Activated CD8-positive, alpha-beta T cell treated with anti-CD3 and anti-CD28 coated beads for 36 hours (primary cell): ENCODE measurements at regions not wholly inside any gene's neighbourhood (a gene's known extent, or its start where the extent isn't known, plus 50 kb on each side); places are given as distances from the start of the nearest gene placed in this dataset.
"Not testable (repeated sequence)": the region's sequence is repeated elsewhere in the genome, so short reads cannot be mapped to it uniquely, and the experiment has no call there.

Experiments used
- ATAC-seq: fragments of 200-7000 bp; cut with Tn5 transposase; one replicate; pipeline ENCODE4 v1.10.0; 2021; ENCODE audit warnings: mild to moderate bottlenecking, moderate library complexity
- CTCF ChIA-PET: fragments of 350-600 bp; sonication (Branson Sonifier 250); formaldehyde crosslinking; loops from one replicate; lab custom pipeline; 2021; ENCODE audit warnings: antibody characterized with exemption; lab: Charles Lee
- POLR2A ChIA-PET: fragments of 350-600 bp; sonication (Branson Sonifier 250); formaldehyde crosslinking; loops from one replicate; lab custom pipeline; 2021; ENCODE audit warnings: antibody characterized with exemption; lab: Charles Lee
- DNase-seq: peaks from one replicate; pipeline ENCODE4 v3.0.0-alpha.2; 2020
- H3K27ac Mint-ChIP-seq: one replicate; pipeline ENCODE4 v1.8.0; 2021; ENCODE audit warnings: mild to moderate bottlenecking, mixed read lengths
- H3K27me3 Mint-ChIP-seq: one replicate; pipeline ENCODE4 v1.8.0; 2021; ENCODE audit warnings: mixed read lengths
- H3K36me3 Mint-ChIP-seq: one replicate; pipeline ENCODE4 v1.8.0; 2021; ENCODE audit warnings: low read depth, mixed read lengths
- H3K4me1 Mint-ChIP-seq: one replicate; pipeline ENCODE4 v1.8.0; 2021; ENCODE audit warnings: low read depth, mixed read lengths
- H3K4me3 Mint-ChIP-seq: one replicate; pipeline ENCODE4 v1.8.0; 2021; ENCODE audit warnings: mild to moderate bottlenecking, moderate library complexity, mixed read lengths
- H3K9me3 Mint-ChIP-seq: one replicate; pipeline ENCODE4 v1.8.0; 2021; ENCODE audit warnings: mixed read lengths
- CTCF ChIP-seq: fragments of 200-600 bp; IDR thresholded peaks from one replicate; pipeline ENCODE4 v1.8.0; 2022; ENCODE audit warnings: antibody characterized with exemption, mild to moderate bottlenecking
- intact Hi-C: fragments of 100-400 bp; cut with micrococcal nuclease; formaldehyde crosslinking; loops from one replicate; pipeline ENCODE4 v1.10.0; 2022

DNA sequence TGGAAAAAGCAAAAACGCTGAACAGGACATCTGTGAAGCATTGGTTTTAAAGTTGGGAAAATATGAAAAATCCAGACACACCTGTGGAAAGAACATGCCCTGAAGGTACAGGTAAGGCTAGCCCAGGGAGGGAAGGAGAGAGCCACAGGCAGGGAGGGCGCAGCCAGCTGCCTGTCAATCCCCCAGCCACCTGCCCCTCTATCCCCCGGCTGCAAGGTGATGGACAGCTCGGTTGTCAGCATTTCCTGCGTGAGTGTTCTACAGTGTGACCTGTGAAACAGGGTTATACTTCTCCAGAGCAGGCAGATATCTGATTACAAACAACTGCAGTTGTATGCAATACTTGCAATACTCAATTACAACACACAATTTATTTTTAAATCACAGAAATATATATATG is 358.1 kb downstream of the SMOC2 start:
- DNase-seq: no peak
- intact Hi-C loops: no loop called here
- Mint-ChIP-seq H3K36me3 (no peaks in the 10 kb centered on the region), H3K9me3 (no peaks in the 10 kb centered on the region), H3K27ac (no peak overlapping the region), H3K4me1 (no peaks in the 10 kb centered on the region), H3K27me3 (peaks cover 13% of the 10 kb centered on the region), H3K4me3 (no peak overlapping the region)
- POLR2A ChIA-PET: no interaction called here
- no peak for ATAC-seq
- CTCF ChIA-PET: no interaction called here
- TF ChIP-seq CTCF: no peak

GRCh38 chr6:168796106-168796505 is 355.1 kb downstream of the SMOC2 start:
- POLR2A ChIA-PET: interaction anchor here (0.6 kb wide), 1 partner anchor 36 kb away, joined by 3 read pairs; no protein-coding TSS in a partner anchor
- ATAC-seq (no peak), DNase-seq (no peak)
- H3K27ac Mint-ChIP-seq: no peak overlapping the region
- no peaks in the 10 kb centered on the region for H3K36me3 Mint-ChIP-seq
- H3K9me3 Mint-ChIP-seq: no peaks in the 10 kb centered on the region
- intact Hi-C loops: no loop called here
- CTCF ChIA-PET: no interaction called here
- peaks cover 5% of the 10 kb centered on the region for H3K27me3 Mint-ChIP-seq
- no peak overlapping the region for H3K4me3 Mint-ChIP-seq
- no peak for TF ChIP-seq CTCF
- H3K4me1 Mint-ChIP-seq: no peaks in the 10 kb centered on the region

- H3K9me3 Mint-ChIP-seq, DNase-seq, H3K27me3 Mint-ChIP-seq, H3K36me3 Mint-ChIP-seq, ATAC-seq, POLR2A ChIA-PET, H3K27ac Mint-ChIP-seq, intact Hi-C loops, H3K4me1 Mint-ChIP-seq, CTCF ChIA-PET, H3K4me3 Mint-ChIP-seq: not testable (repeated sequence)
These were observed 354.6 kb downstream of the SMOC2 start for GRCh38 chr6:168795611-168796010.

- intact Hi-C loops: no loop called here
- H3K36me3 Mint-ChIP-seq: no peaks in the 10 kb centered on the region
- no peaks in the 10 kb centered on the region for H3K4me1 Mint-ChIP-seq
- no peaks in the 10 kb centered on the region for H3K9me3 Mint-ChIP-seq
- peaks cover 2% of the 10 kb centered on the region for H3K27me3 Mint-ChIP-seq
- no peak for TF ChIP-seq CTCF
- no peak overlapping the region for H3K27ac Mint-ChIP-seq
- CTCF ChIA-PET: no interaction called here
- POLR2A ChIA-PET: no interaction called here
- H3K4me3 Mint-ChIP-seq: no peak overlapping the region
- no peak for ATAC-seq
- no peak for DNase-seq
These were observed 353.5 kb downstream of the SMOC2 start for GRCh38 chr6:168794491-168794890.

DNA sequence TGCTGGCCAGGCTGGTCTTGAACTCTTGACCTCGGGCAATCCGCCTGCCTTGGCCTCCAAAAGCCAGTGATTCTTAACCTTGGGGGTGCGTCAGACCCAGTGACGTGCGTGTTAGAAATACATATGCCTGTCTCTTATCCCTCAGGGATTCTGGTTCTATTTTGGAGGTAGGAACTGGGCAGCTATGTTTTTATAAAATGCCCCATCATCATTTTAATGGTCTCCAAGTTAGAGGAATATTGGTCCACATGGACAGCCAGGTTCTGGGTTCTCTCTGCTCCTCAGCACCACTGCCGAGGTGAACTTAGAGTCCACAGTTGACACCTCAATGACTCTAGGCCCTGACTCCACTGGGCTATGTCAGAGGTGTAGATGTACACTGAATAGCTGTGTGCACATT is 352.7 kb downstream of the SMOC2 start:
- Mint-ChIP-seq H3K9me3 (no peaks in the 10 kb centered on the region), H3K4me3 (no peak overlapping the region), H3K36me3 (no peaks in the 10 kb centered on the region), H3K27me3 (peaks cover 2% of the 10 kb centered on the region), H3K27ac (no peak overlapping the region), H3K4me1 (no peaks in the 10 kb centered on the region)
- POLR2A ChIA-PET: no interaction called here
- CTCF ChIA-PET: no interaction called here
- no peak for ATAC-seq
- no peak for TF ChIP-seq CTCF
- no peak for DNase-seq
- intact Hi-C loops: no loop called here

- intact Hi-C loops: no loop called here
- H3K36me3 Mint-ChIP-seq: no peaks in the 10 kb centered on the region
- ChIA-PET CTCF (no interaction called here), POLR2A (no interaction called here)
- no peak overlapping the region for H3K27ac Mint-ChIP-seq
- no peak for TF ChIP-seq CTCF
- no peaks in the 10 kb centered on the region for H3K9me3 Mint-ChIP-seq
- no peak overlapping the region for H3K4me3 Mint-ChIP-seq
- ATAC-seq (no peak), DNase-seq (no peak)
- peaks cover 2% of the 10 kb centered on the region for H3K27me3 Mint-ChIP-seq
- no peaks in the 10 kb centered on the region for H3K4me1 Mint-ChIP-seq
These were observed 350.9 kb downstream of the SMOC2 start for GRCh38 chr6:168791917-168792316.
